Panc1 (cell line): ENCODE measurements at regions not wholly inside any gene's neighbourhood (a gene's known extent, or its start where the extent isn't known, plus 50 kb on each side); places are given as distances from the start of the nearest gene placed in this dataset.

Experiments used
- ATAC-seq: fragments of 200-7000 bp; cut with Tn5 transposase; 2 replicates; pipeline ENCODE4 v1.9.1; 2020; ENCODE audit warnings: mild to moderate bottlenecking, moderate library complexity
- BruUV-seq: library from RNA; stranded (reverse); fragments of 400-500 nt; replicated peaks from 2 replicates; lab custom pipeline; 2021; lab: Mats Ljungman, UMichigan
- CTCF ChIA-PET: fragments of 300-600 bp; sonication (Branson Sonifier 250); formaldehyde crosslinking; loops from one replicate; lab custom pipeline; 2022; ENCODE audit warnings: antibody characterized with exemption; lab: Charles Lee
- POLR2A ChIA-PET: fragments of 300-600 bp; sonication (Branson Sonifier 250); formaldehyde crosslinking; loops from one replicate; lab custom pipeline; 2022; ENCODE audit warnings: antibody characterized with exemption; lab: Charles Lee
- DNase-seq: peaks from one replicate; pipeline ENCODE4 v3.0.0-alpha.2; 2010; ENCODE audit warnings: low read depth, low spot score
- H3K27ac ChIP-seq: 2 replicates; pipeline ENCODE4 v1.5.1; 2011; ENCODE audit warnings: mild to moderate bottlenecking, low read length, inconsistent platforms
- H3K27me3 ChIP-seq: fragments of 200-500 bp; sonication (Bioruptor generic); 2 replicates; pipeline ENCODE4 v1.6.0; 2014; ENCODE audit warnings: low read length, inconsistent platforms; ENCODE audit not compliant: control insufficient read depth, insufficient read depth
- H3K36me3 ChIP-seq: fragments of 200-500 bp; sonication (Bioruptor generic); 2 replicates; pipeline ENCODE4 v1.5.1; 2014; ENCODE audit warnings: inconsistent platforms, mild to moderate bottlenecking, low read length, moderate library complexity; ENCODE audit not compliant: control insufficient read depth, insufficient read depth
- H3K4me1 ChIP-seq: 2 replicates; pipeline ENCODE4 v1.5.1; 2011; ENCODE audit warnings: inconsistent platforms, mild to moderate bottlenecking, low read length, moderate library complexity; ENCODE audit not compliant: control insufficient read depth, insufficient read depth
- H3K4me3 ChIP-seq, 2 experiments: 2 replicates each; pipeline ENCODE4 v1.5.1; 2011 to 2012; ENCODE audit warnings: low read depth in 2 of 2, low read length in 2 of 2, mild to moderate bottlenecking in 2 of 2, inconsistent platforms in 1 of 2, moderate library complexity in 1 of 2
- H3K9me3 ChIP-seq: fragments of 200-500 bp; sonication (Bioruptor generic); 2 replicates; pipeline ENCODE4 v1.5.1; 2014; ENCODE audit warnings: low read depth, mild to moderate bottlenecking, inconsistent platforms, low read length, moderate library complexity; ENCODE audit not compliant: control insufficient read depth, insufficient read depth
- POLR2AphosphoS5 ChIP-seq: IDR thresholded peaks from 2 replicates; pipeline ENCODE4 v1.6.1; 2012; ENCODE audit warnings: mild to moderate bottlenecking, low read depth, low read length, moderate library complexity
- SIN3A ChIP-seq: IDR thresholded peaks from 2 replicates; pipeline ENCODE4 v1.6.1; 2012; ENCODE audit warnings: low read depth, mild to moderate bottlenecking, low read length, moderate library complexity, borderline replicate concordance; ENCODE audit not compliant: insufficient read depth
- TCF7L2 ChIP-seq: IDR thresholded peaks from 2 replicates; pipeline ENCODE4 v1.6.1; 2011; ENCODE audit warnings: mild to moderate bottlenecking, low read depth, low read length, inconsistent platforms
- in situ Hi-C: cut with HindIII; loops from 2 replicates; pipeline ENCODE4 v1.10.0; 2016; ENCODE audit warnings: low sequenced_read_pairs, low pct_unique_long_range_greater_than_20kb
- intact Hi-C: fragments of 100-400 bp; cut with micrococcal nuclease; formaldehyde crosslinking; loops from one replicate; pipeline ENCODE4 v1.10.0; 2022; ENCODE audit not compliant: unreplicated experiment
- TF ChIP-seq, protein P1 (sequence below), 2 experiments: IDR thresholded peaks; 2 replicates each; pipeline ENCODE4 v1.6.1; 2011 to 2012; ENCODE audit warnings: low read depth in 2 of 2, control low read depth in 1 of 2, low read length in 1 of 2, mild to moderate bottlenecking in 1 of 2, moderate library complexity in 1 of 2; ENCODE audit not compliant: insufficient read depth in 1 of 2
- TF ChIP-seq, protein P2 (sequence below): fragments of 450-650 bp; IDR thresholded peaks from 2 replicates; pipeline ENCODE4 v1.5.1; 2017; ENCODE audit warnings: mild to moderate bottlenecking

DNA sequence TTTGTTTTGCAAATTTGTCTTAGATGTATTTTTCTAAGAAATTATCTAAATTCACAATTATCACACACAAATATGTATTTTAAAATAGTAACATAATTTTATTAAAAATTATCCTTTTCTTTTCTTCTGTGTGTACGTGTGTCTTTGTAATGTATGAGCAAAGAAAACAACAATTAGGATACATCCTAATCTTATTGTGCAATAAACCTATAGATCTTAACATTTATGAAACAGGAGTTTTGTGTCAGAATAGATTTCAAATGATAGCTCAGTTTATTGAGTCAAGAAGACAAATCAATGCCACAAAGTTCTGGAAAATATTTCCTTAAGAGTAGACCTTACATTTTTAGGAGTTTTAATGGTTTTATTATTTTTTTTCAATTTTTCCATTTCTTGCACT is 212.2 kb downstream of the KCNJ3 start:
- in situ Hi-C loops, result no loop called here
- no peaks in the 10 kb centered on the region for H3K4me1 ChIP-seq
- no peaks in the 10 kb centered on the region for H3K27me3 ChIP-seq
- no peak for TF ChIP-seq SIN3A
- TF ChIP-seq, protein P1, sequence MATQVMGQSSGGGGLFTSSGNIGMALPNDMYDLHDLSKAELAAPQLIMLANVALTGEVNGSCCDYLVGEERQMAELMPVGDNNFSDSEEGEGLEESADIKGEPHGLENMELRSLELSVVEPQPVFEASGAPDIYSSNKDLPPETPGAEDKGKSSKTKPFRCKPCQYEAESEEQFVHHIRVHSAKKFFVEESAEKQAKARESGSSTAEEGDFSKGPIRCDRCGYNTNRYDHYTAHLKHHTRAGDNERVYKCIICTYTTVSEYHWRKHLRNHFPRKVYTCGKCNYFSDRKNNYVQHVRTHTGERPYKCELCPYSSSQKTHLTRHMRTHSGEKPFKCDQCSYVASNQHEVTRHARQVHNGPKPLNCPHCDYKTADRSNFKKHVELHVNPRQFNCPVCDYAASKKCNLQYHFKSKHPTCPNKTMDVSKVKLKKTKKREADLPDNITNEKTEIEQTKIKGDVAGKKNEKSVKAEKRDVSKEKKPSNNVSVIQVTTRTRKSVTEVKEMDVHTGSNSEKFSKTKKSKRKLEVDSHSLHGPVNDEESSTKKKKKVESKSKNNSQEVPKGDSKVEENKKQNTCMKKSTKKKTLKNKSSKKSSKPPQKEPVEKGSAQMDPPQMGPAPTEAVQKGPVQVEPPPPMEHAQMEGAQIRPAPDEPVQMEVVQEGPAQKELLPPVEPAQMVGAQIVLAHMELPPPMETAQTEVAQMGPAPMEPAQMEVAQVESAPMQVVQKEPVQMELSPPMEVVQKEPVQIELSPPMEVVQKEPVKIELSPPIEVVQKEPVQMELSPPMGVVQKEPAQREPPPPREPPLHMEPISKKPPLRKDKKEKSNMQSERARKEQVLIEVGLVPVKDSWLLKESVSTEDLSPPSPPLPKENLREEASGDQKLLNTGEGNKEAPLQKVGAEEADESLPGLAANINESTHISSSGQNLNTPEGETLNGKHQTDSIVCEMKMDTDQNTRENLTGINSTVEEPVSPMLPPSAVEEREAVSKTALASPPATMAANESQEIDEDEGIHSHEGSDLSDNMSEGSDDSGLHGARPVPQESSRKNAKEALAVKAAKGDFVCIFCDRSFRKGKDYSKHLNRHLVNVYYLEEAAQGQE (IDR thresholded peaks at IDR 0.05; ENCODE audit: insufficient read depth in 1 of 2, low read depth in 2 of 2, low read length in 1 of 2), result no peak
- TF ChIP-seq POLR2AphosphoS5, result no peak
- TF ChIP-seq, protein P2, sequence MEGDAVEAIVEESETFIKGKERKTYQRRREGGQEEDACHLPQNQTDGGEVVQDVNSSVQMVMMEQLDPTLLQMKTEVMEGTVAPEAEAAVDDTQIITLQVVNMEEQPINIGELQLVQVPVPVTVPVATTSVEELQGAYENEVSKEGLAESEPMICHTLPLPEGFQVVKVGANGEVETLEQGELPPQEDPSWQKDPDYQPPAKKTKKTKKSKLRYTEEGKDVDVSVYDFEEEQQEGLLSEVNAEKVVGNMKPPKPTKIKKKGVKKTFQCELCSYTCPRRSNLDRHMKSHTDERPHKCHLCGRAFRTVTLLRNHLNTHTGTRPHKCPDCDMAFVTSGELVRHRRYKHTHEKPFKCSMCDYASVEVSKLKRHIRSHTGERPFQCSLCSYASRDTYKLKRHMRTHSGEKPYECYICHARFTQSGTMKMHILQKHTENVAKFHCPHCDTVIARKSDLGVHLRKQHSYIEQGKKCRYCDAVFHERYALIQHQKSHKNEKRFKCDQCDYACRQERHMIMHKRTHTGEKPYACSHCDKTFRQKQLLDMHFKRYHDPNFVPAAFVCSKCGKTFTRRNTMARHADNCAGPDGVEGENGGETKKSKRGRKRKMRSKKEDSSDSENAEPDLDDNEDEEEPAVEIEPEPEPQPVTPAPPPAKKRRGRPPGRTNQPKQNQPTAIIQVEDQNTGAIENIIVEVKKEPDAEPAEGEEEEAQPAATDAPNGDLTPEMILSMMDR, result no peak
- no peak for TF ChIP-seq TCF7L2
- BruUV-seq, result no TSS peak
- POLR2A ChIA-PET, result no interaction called here
- CTCF ChIA-PET, result no interaction called here
- no peaks in the 10 kb centered on the region for H3K9me3 ChIP-seq
- ATAC-seq (no peak), DNase-seq (no peak)
- no peak overlapping the region for H3K4me3 ChIP-seq
- no peak overlapping the region for H3K27ac ChIP-seq
- H3K36me3 ChIP-seq, result no peaks in the 10 kb centered on the region
- intact Hi-C loops, result no loop called here

DNA sequence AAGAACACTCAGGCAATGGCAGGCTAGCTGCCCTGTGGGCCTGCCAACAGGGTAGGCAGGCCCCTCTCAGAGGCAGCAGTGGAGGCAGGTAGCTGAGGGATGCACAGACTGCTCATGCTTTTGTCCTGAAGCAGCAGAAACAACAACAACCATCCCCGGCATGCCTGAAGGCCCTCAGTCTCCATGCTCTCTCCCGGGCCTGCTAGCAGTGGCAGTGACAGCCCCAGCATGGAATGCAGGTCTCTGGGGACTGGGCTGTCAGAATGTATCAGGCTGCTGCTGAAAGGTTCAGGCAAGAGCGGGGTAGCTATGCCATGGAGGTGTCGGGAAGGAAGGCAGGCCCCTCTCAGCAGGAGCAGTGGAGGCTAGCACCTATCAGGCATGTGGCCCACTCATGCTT is 209.8 kb downstream of the KCNJ3 start:
- Histone ChIP-seq H3K27ac (no peak overlapping the region), H3K4me1 (no peaks in the 10 kb centered on the region), H3K36me3 (no peaks in the 10 kb centered on the region), H3K4me3 (no peak overlapping the region), H3K9me3 (no peaks in the 10 kb centered on the region), H3K27me3 (no peaks in the 10 kb centered on the region)
- intact Hi-C loops (no loop called here), in situ Hi-C loops (no loop called here)
- BruUV-seq, result no TSS peak
- ATAC-seq, result no peak
- ChIA-PET CTCF (no interaction called here), POLR2A (no interaction called here)
- no peak for DNase-seq
- TF ChIP-seq, protein P2, result no peak
- TF ChIP-seq TCF7L2, result no peak
- TF ChIP-seq POLR2AphosphoS5, result no peak
- no peak for TF ChIP-seq SIN3A
- TF ChIP-seq, protein P1 (IDR thresholded peaks at IDR 0.05; ENCODE audit: insufficient read depth in 1 of 2, low read depth in 2 of 2, low read length in 1 of 2), result no peak
